Uterus (tissue), 3 donors: ENCODE measurements at regions not wholly inside any gene's neighbourhood (a gene's known extent, or its start where the extent isn't known, plus 50 kb on each side); places are given as distances from the start of the nearest gene placed in this dataset.

ENCODE experiments used
- DNase-seq, 2 donors: peaks; one replicate each; pipeline ENCODE4 v3.0.0-alpha.2; 2019 to 2020
- H3K27ac ChIP-seq, 2 donors: fragments of 200-600 bp; sonication (generic); 1 replicate in 1 of 2; 2 replicates in 1 of 2; pipeline ENCODE4 v1.5.1; 2016 to 2018
- H3K27me3 ChIP-seq, 2 donors: fragments of 200-600 bp; sonication (generic); one replicate each; pipeline ENCODE4 v1.5.1; 2018 to 2019; ENCODE audit warnings: control low read depth in 1 of 2
- H3K36me3 ChIP-seq, 2 donors: fragments of 200-600 bp; sonication (generic); one replicate each; pipeline ENCODE4 v1.5.1; 2019; ENCODE audit warnings: control low read depth in 1 of 2
- H3K4me1 ChIP-seq, 2 donors: fragments of 200-600 bp; sonication (generic); one replicate each; pipeline ENCODE4 v1.5.1; 2018 to 2019; ENCODE audit warnings: control low read depth in 1 of 2
- H3K4me3 ChIP-seq, 2 donors: fragments of 200-600 bp; sonication (generic); 1 replicate in 1 of 2; 2 replicates in 1 of 2; pipeline ENCODE4 v1.5.1; 2018 to 2019; ENCODE audit warnings: mild to moderate bottlenecking in 1 of 2
- H3K9me3 ChIP-seq, 2 donors: fragments of 200-600 bp; sonication (generic); one replicate each; pipeline ENCODE4 v1.5.1; 2019; ENCODE audit warnings: control low read depth in 1 of 2
- POLR2A ChIP-seq, 2 donors: fragments of 450-650 bp; IDR thresholded peaks; one replicate each; pipeline ENCODE4 v1.6.1; 2016; ENCODE audit warnings: antibody characterized with exemption in 2 of 2, mild to moderate bottlenecking in 1 of 2, moderate library complexity in 1 of 2
- intact Hi-C: fragments of 100-400 bp; cut with DNase I; formaldehyde crosslinking; loops from one replicate; pipeline ENCODE4 v1.15.1; 2023; ENCODE audit warnings: low total_unique reads
- TF ChIP-seq, protein P1 (sequence below), 4 experiments: fragments of 200-600 bp in 2 of 4; fragments of 450-650 bp in 2 of 4; sonication (generic) in 2 of 4; IDR thresholded peaks; one replicate each; pipeline ENCODE4 v1.5.1; 2016 to 2019; ENCODE audit warnings: antibody characterized with exemption in 4 of 4, mild to moderate bottlenecking in 2 of 4, moderate library complexity in 1 of 4
- donor health status: DM: yes; HTN: yes; CAD: no.

DNA sequence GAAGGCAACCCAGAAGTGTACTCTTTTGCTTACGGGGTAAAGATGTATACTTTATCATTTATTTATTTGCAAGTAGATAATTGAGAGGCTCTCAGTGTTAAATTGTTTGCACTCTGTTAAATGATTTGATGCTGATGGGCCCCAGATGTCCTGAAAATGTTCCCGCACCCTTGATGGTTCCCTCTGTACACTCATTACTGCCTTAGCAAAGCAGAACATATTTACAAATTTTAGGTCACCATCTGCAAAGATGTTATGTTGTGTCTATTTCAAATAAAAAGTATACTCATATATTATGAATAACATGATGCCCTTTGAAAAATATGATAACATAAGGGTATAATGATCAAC, 240.5 kb upstream of the SNX7 start:
- no peaks in the 10 kb centered on the region for H3K4me1 ChIP-seq
- DNase-seq, result no peak
- intact Hi-C loops, result no loop called here
- H3K27ac ChIP-seq, result no peak overlapping the region
- H3K27me3 ChIP-seq, result no peaks in the 10 kb centered on the region
- TF ChIP-seq POLR2A (IDR thresholded peaks at IDR 0.05), result no peak
- TF ChIP-seq, protein P1, sequence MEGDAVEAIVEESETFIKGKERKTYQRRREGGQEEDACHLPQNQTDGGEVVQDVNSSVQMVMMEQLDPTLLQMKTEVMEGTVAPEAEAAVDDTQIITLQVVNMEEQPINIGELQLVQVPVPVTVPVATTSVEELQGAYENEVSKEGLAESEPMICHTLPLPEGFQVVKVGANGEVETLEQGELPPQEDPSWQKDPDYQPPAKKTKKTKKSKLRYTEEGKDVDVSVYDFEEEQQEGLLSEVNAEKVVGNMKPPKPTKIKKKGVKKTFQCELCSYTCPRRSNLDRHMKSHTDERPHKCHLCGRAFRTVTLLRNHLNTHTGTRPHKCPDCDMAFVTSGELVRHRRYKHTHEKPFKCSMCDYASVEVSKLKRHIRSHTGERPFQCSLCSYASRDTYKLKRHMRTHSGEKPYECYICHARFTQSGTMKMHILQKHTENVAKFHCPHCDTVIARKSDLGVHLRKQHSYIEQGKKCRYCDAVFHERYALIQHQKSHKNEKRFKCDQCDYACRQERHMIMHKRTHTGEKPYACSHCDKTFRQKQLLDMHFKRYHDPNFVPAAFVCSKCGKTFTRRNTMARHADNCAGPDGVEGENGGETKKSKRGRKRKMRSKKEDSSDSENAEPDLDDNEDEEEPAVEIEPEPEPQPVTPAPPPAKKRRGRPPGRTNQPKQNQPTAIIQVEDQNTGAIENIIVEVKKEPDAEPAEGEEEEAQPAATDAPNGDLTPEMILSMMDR (IDR thresholded peaks at IDR 0.05), result no peak
- H3K36me3 ChIP-seq, result no peaks in the 10 kb centered on the region
- H3K4me3 ChIP-seq, result no peak overlapping the region
- no peaks in the 10 kb centered on the region for H3K9me3 ChIP-seq

DNA sequence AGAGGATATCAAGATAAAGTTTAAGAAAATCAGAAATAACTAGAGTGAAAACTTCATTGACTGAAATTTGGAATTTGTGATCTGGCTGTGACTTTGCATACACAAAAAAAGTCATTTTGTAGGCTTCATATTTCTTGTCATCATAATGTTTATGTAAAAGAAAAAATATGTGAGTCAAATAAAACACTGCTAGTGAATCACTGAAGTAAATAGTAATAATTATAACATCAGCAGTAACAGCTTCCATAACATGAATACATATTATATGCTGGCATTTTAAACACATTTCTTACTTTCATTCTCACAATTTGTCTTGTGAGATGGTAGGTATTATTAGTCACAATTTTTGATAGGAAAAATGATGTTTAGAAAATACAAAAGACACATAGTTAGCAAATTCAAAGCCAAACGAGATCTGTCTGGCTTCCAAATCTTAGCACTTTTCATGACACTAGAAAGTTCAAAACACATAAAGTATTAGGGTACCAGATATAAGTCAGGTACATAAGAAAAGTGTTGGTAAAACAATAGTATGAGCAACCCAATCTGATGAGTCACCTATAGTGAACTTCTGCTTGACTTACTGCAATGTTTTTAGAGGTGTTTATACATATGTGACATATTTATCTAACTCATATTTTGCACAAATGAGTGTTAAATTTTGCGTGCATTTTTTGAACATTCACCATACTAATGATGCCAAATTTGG, 241.0 kb upstream of the SNX7 start:
- H3K9me3 ChIP-seq, result no peaks in the 10 kb centered on the region
- H3K4me1 ChIP-seq, result no peaks in the 10 kb centered on the region
- no peaks in the 10 kb centered on the region for H3K36me3 ChIP-seq
- intact Hi-C loops, result no loop called here
- H3K27me3 ChIP-seq, result no peaks in the 10 kb centered on the region
- no peak for TF ChIP-seq POLR2A (IDR thresholded peaks at IDR 0.05)
- TF ChIP-seq, protein P1 (IDR thresholded peaks at IDR 0.05), result no peak
- DNase-seq, result no peak
- H3K27ac ChIP-seq, result no peak overlapping the region
- H3K4me3 ChIP-seq, result no peak overlapping the region

DNA sequence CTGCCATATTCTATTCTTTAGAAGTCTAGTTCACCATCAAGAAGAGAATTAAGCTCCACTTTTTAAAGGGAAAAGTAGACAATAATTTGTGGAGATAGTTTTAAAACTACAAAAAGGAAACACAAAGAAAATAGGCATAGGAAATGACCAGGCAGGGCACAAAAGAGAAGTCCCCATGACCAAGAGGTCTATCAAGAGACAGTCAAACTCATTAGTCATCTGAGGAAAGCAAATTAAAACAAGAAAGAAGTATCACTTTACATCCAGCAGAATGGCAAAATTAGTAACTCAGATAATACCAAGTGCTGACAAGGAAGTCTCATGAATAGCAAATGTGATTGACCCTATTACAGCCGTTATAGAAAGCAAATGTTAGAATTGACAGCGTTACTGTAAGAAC, 243.7 kb upstream of the SNX7 start:
- no peak for TF ChIP-seq POLR2A (IDR thresholded peaks at IDR 0.05)
- TF ChIP-seq, protein P1 (IDR thresholded peaks at IDR 0.05), result no peak

DNA sequence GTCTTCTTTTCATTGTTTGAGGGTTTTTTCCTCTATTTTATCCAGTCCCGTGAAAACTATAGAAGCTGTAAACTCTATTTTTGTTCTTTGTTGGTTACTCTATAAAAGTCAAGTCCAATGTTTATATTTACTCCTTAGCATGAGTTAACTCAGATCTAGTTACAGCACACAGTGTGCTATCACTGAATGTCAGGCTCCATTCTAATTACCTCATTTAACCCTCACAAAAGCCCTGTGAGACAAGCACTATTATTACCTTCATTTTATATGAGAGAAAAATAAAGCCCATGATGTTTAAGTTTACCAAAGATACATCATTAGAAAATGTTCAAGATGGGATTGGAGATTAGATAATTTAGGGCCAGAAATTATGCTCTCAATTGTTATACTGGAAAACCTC, 251.4 kb upstream of the SNX7 start:
- Histone ChIP-seq H3K4me1 (no peaks in the 10 kb centered on the region), H3K4me3 (no peak overlapping the region), H3K9me3 (no peaks in the 10 kb centered on the region), H3K36me3 (no peaks in the 10 kb centered on the region), H3K27me3 (no peaks in the 10 kb centered on the region), H3K27ac (no peak overlapping the region)
- TF ChIP-seq POLR2A (IDR thresholded peaks at IDR 0.05), result no peak
- TF ChIP-seq, protein P1 (IDR thresholded peaks at IDR 0.05), result no peak
- intact Hi-C loops, result no loop called here
- no peak for DNase-seq

More for the DNA sequence above, 243.7 kb upstream of the SNX7 start:
- H3K4me3 ChIP-seq, result no peak overlapping the region
- no peaks in the 10 kb centered on the region for H3K36me3 ChIP-seq
- H3K27me3 ChIP-seq, result no peaks in the 10 kb centered on the region
- no peaks in the 10 kb centered on the region for H3K4me1 ChIP-seq
- no peaks in the 10 kb centered on the region for H3K9me3 ChIP-seq
- DNase-seq, result no peak
- H3K27ac ChIP-seq, result no peak overlapping the region
- intact Hi-C loops, result no loop called here

DNA sequence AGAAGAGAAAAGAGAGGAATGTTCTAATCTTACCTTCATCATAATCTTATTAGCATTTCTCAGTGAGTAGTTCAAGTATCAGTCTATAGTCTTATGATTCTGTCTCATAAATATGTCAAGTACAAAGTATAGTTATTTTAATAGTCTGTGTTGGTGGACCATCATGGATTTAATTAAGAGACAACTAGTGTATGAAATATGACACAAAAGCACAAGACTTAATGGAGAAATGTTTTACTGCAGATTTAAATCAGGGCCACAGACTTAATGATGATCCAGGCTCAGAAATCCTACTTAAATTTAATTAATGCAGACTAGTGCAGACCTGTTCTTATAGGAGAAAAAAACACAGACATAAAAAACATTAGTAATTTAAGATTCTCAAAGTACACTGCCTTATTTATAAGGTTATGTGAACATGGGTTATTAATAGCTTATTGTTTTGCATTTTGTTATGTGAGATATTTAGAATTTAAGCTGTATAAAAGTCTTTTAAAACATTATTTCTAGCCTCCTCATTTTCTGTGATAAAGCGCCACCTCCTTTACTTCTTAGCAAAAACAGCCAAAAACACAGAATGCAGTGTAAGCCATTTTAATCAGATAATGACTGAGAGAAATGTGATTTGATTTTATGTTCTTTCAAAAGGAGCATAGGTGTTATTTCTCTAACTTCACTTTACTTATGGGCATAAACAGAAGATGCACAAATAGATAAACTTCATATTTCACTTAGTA, 255.0 kb upstream of the SNX7 start:
- Histone ChIP-seq H3K27me3 (no peaks in the 10 kb centered on the region), H3K36me3 (no peaks in the 10 kb centered on the region), H3K4me3 (no peak overlapping the region), H3K9me3 (no peaks in the 10 kb centered on the region), H3K27ac (no peak overlapping the region), H3K4me1 (no peaks in the 10 kb centered on the region)
- TF ChIP-seq POLR2A (IDR thresholded peaks at IDR 0.05), result no peak
- TF ChIP-seq, protein P1 (IDR thresholded peaks at IDR 0.05), result no peak
- intact Hi-C loops, result no loop called here
- DNase-seq, result no peak
